ENCODE measurements at regions not wholly inside any gene's neighbourhood (a gene's known extent, or its start where the extent isn't known, plus 50 kb on each side); places are given as distances from the start of the nearest gene placed in this dataset.

GRCh38 chr12:107145397-107145796 is 52.0 kb upstream of the CRY1 start:
- H2AFZ ChIP-seq (ENCODE audit: low read length): no peak overlapping the region

More at GRCh38 chr12:107145397-107145796, 52.0 kb upstream of the CRY1 start:
- ChIA-PET POLR2A (no interaction called here), CTCF (ENCODE audit: low intra/inter-chr PET ratio, low total read pairs) (no interaction called here)
- in situ Hi-C loops (cut with HindIII; ENCODE audit: extremely low pct_ligation_motif_present, low pct_unique_long_range_greater_than_20kb): no loop called here
- no peak for DNase-seq (ENCODE audit: low spot score)
- H3K9me3 ChIP-seq (ENCODE audit: low read length): no peaks in the 10 kb centered on the region
- H3K4me3 ChIP-seq (replicated peaks in 1 of 3; ENCODE audit: insufficient read depth in 1 of 3, low read depth in 2 of 3, low read length in 3 of 3): no peak overlapping the region
- FAIRE-seq: no peak
- no TSS peak for BruUV-seq (replicated peaks)
- no peaks in the 10 kb centered on the region for H3K79me2 ChIP-seq (ENCODE audit: insufficient read depth, low read length)
- peaks cover 0 to 10% of the 10 kb centered on the region in 2 experiments; a peak in 2 of 5 replicates for H3K27me3 ChIP-seq (ENCODE audit: control insufficient read depth in 1 of 2, insufficient read depth in 2 of 2, low read length in 2 of 2)
- no peak overlapping the region for H3K9ac ChIP-seq (ENCODE audit: insufficient read depth, low read depth, low read length)
- WGBS (ENCODE audit: low lambda C conversion rate): 10% methylated on average over 6 of the region's 6 CpGs
- TF ChIP-seq PATZ1 (CRISPR knock-in tag; IDR thresholded peaks at IDR 0.05): no peak
- TF ChIP-seq KLF9 (CRISPR knock-in tag; IDR thresholded peaks at IDR 0.05; ENCODE audit: low read depth): no peak
- no peak for TF ChIP-seq SNRNP70 (IDR thresholded peaks at IDR 0.05; ENCODE audit: low read depth, low read length)
- TF ChIP-seq, protein P1, sequence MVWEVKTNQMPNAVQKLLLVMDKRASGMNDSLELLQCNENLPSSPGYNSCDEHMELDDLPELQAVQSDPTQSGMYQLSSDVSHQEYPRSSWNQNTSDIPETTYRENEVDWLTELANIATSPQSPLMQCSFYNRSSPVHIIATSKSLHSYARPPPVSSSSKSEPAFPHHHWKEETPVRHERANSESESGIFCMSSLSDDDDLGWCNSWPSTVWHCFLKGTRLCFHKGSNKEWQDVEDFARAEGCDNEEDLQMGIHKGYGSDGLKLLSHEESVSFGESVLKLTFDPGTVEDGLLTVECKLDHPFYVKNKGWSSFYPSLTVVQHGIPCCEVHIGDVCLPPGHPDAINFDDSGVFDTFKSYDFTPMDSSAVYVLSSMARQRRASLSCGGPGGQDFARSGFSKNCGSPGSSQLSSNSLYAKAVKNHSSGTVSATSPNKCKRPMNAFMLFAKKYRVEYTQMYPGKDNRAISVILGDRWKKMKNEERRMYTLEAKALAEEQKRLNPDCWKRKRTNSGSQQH (CRISPR knock-in tag; IDR thresholded peaks at IDR 0.05; ENCODE audit: low read depth): no peak
- TF ChIP-seq SRY (CRISPR knock-in tag; IDR thresholded peaks at IDR 0.05): no peak
- TF ChIP-seq CHCHD3 (CRISPR knock-in tag; IDR thresholded peaks at IDR 0.05): no peak
- no peak for TF ChIP-seq RFX1 (IDR thresholded peaks at IDR 0.05)
- TF ChIP-seq CEBPG (CRISPR knock-in tag; IDR thresholded peaks at IDR 0.05): no peak
- no peak for TF ChIP-seq KLF12 (CRISPR knock-in tag; IDR thresholded peaks at IDR 0.05; ENCODE audit: borderline replicate concordance)
- no peak for TF ChIP-seq ZNF230 (CRISPR knock-in tag; IDR thresholded peaks at IDR 0.05)
- TF ChIP-seq ZNF333 (CRISPR knock-in tag; IDR thresholded peaks at IDR 0.05; ENCODE audit: borderline replicate concordance): no peak
- TF ChIP-seq STAG1 (CRISPR knock-in tag; IDR thresholded peaks at IDR 0.05): no peak
- TF ChIP-seq HNF4G (IDR thresholded peaks at IDR 0.05; ENCODE audit: borderline replicate concordance, low read depth, low read length): no peak
- TF ChIP-seq HNF4G (CRISPR knock-in tag; IDR thresholded peaks at IDR 0.05; ENCODE audit: borderline replicate concordance, low read depth): no peak
- TF ChIP-seq, protein P2, sequence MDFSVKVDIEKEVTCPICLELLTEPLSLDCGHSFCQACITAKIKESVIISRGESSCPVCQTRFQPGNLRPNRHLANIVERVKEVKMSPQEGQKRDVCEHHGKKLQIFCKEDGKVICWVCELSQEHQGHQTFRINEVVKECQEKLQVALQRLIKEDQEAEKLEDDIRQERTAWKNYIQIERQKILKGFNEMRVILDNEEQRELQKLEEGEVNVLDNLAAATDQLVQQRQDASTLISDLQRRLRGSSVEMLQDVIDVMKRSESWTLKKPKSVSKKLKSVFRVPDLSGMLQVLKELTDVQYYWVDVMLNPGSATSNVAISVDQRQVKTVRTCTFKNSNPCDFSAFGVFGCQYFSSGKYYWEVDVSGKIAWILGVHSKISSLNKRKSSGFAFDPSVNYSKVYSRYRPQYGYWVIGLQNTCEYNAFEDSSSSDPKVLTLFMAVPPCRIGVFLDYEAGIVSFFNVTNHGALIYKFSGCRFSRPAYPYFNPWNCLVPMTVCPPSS (IDR thresholded peaks at IDR 0.05): no peak
- TF ChIP-seq, protein P3, sequence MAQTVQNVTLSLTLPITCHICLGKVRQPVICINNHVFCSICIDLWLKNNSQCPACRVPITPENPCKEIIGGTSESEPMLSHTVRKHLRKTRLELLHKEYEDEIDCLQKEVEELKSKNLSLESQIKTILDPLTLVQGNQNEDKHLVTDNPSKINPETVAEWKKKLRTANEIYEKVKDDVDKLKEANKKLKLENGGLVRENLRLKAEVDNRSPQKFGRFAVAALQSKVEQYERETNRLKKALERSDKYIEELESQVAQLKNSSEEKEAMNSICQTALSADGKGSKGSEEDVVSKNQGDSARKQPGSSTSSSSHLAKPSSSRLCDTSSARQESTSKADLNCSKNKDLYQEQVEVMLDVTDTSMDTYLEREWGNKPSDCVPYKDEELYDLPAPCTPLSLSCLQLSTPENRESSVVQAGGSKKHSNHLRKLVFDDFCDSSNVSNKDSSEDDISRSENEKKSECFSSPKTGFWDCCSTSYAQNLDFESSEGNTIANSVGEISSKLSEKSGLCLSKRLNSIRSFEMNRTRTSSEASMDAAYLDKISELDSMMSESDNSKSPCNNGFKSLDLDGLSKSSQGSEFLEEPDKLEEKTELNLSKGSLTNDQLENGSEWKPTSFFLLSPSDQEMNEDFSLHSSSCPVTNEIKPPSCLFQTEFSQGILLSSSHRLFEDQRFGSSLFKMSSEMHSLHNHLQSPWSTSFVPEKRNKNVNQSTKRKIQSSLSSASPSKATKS (CRISPR knock-in tag; IDR thresholded peaks at IDR 0.05): no peak
- no peak for TF ChIP-seq NFKBIZ (CRISPR knock-in tag; IDR thresholded peaks at IDR 0.05)
- TF ChIP-seq, protein P4, sequence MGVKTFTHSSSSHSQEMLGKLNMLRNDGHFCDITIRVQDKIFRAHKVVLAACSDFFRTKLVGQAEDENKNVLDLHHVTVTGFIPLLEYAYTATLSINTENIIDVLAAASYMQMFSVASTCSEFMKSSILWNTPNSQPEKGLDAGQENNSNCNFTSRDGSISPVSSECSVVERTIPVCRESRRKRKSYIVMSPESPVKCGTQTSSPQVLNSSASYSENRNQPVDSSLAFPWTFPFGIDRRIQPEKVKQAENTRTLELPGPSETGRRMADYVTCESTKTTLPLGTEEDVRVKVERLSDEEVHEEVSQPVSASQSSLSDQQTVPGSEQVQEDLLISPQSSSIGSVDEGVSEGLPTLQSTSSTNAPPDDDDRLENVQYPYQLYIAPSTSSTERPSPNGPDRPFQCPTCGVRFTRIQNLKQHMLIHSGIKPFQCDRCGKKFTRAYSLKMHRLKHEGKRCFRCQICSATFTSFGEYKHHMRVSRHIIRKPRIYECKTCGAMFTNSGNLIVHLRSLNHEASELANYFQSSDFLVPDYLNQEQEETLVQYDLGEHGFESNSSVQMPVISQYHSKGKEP (CRISPR knock-in tag; IDR thresholded peaks at IDR 0.05): no peak
- TF ChIP-seq ZNF878 (CRISPR knock-in tag; IDR thresholded peaks at IDR 0.05): no peak
- TF ChIP-seq MYNN (CRISPR knock-in tag; IDR thresholded peaks at IDR 0.05; ENCODE audit: low read depth): no peak
- no peak overlapping the region for H3K4me2 ChIP-seq (ENCODE audit: low read depth, low read length)
- no peaks in the 10 kb centered on the region for H3K4me1 ChIP-seq (ENCODE audit: insufficient read depth, low read length)
- no peak overlapping the region for H3K27ac ChIP-seq (ENCODE audit: extremely low read length, insufficient read depth, low read length)
- no peaks in the 10 kb centered on the region for H3K36me3 ChIP-seq (replicated peaks in 1 of 2; ENCODE audit: control insufficient read depth in 1 of 2, insufficient read depth in 2 of 2, low read length in 2 of 2)
- no peaks in the 10 kb centered on the region for H4K20me1 ChIP-seq (ENCODE audit: insufficient read depth, low read length)
- intact Hi-C loops (cut with micrococcal nuclease; ENCODE audit: unreplicated experiment): no loop called here
- no peak for ATAC-seq
